Right hindlimb (tissue), 1 donor: ENCODE measurements at regions not wholly inside any gene's neighbourhood (a gene's known extent, or its start where the extent isn't known, plus 50 kb on each side); places are given as distances from the start of the nearest gene placed in this dataset.

Experiments used
- DNase-seq: peaks from one replicate; pipeline ENCODE4 v3.0.0-alpha.2; 2018

GRCh38 chr4:126251169-126251568, 936.4 kb downstream of the FAT4 start:
- no peak for DNase-seq

GRCh38 chr4:126262665-126263064, 947.9 kb downstream of the FAT4 start:
- DNase-seq, result no peak

GRCh38 chr4:126264839-126265238, 950.1 kb downstream of the FAT4 start:
- no peak for DNase-seq

GRCh38 chr4:126265888-126266287, 951.1 kb downstream of the FAT4 start:
- DNase-seq, result no peak

GRCh38 chr4:126267689-126268088, 952.9 kb downstream of the FAT4 start:
- DNase-seq, result no peak

GRCh38 chr4:126268106-126268505, 953.4 kb downstream of the FAT4 start:
- DNase-seq, result no peak

GRCh38 chr4:126269106-126269505, 954.4 kb downstream of the FAT4 start:
- no peak for DNase-seq

GRCh38 chr4:126271292-126271691, 956.5 kb downstream of the FAT4 start:
- no peak for DNase-seq

GRCh38 chr4:126273746-126274145, 959.0 kb downstream of the FAT4 start:
- DNase-seq, result no peak

GRCh38 chr4:126291886-126292285, 977.1 kb downstream of the FAT4 start:
- no peak for DNase-seq

- DNase-seq, result no peak
These were observed 983.5 kb downstream of the FAT4 start for GRCh38 chr4:126298271-126298670.

- DNase-seq, result peak; percentile 20
These were observed 991.6 kb downstream of the FAT4 start for GRCh38 chr4:126306152-126306869.

GRCh38 chr4:126318376-126318775, 1003.6 kb downstream of the FAT4 start:
- DNase-seq, result no peak

- no peak for DNase-seq
These were observed 1014.2 kb downstream of the FAT4 start for GRCh38 chr4:126328914-126329313.

- no peak for DNase-seq
These were observed 1023.8 kb downstream of the FAT4 start for GRCh38 chr4:126338548-126338947.

- no peak for DNase-seq
These were observed 1027.2 kb downstream of the FAT4 start for GRCh38 chr4:126341927-126342326.

- DNase-seq, result no peak
These were observed 1029.7 kb downstream of the FAT4 start for GRCh38 chr4:126344472-126344871.

- DNase-seq, result no peak
These were observed 1031.9 kb downstream of the FAT4 start for GRCh38 chr4:126346654-126347053.

- DNase-seq, result no peak
These were observed 1040.0 kb downstream of the FAT4 start for GRCh38 chr4:126354784-126355183.

- DNase-seq, result no peak
These were observed 1043.3 kb downstream of the FAT4 start for GRCh38 chr4:126358041-126358440.

- no peak for DNase-seq
These were observed 1046.5 kb downstream of the FAT4 start for GRCh38 chr4:126361287-126361686.

- no peak for DNase-seq
These were observed 1049.7 kb downstream of the FAT4 start for GRCh38 chr4:126364311-126364911.

GRCh38 chr4:126369076-126369475, 1054.3 kb downstream of the FAT4 start:
- no peak for DNase-seq

GRCh38 chr4:126372634-126373033, 1057.9 kb downstream of the FAT4 start:
- no peak for DNase-seq
